GM12878 (cell line): ENCODE measurements at regions not wholly inside any gene's neighbourhood (a gene's known extent, or its start where the extent isn't known, plus 50 kb on each side); places are given as distances from the start of the nearest gene placed in this dataset.

Source experiments
- CEBPB ChIP-seq, 2 experiments: fragments of 150-350 bp in 1 of 2; IDR thresholded peaks; 2 replicates each; pipeline ENCODE4 v1.6.1; 2012 to 2014; ENCODE audit warnings: low read depth in 2 of 2, low read length in 2 of 2, borderline replicate concordance in 1 of 2, inconsistent platforms in 1 of 2
- CHD1 ChIP-seq: IDR thresholded peaks from 2 replicates; pipeline ENCODE4 v1.6.1; 2012; ENCODE audit warnings: low read depth, low read length, improper control_type of control experiment
- NFYB ChIP-seq: IDR thresholded peaks from 2 replicates; pipeline ENCODE4 v1.6.1; 2011; ENCODE audit warnings: low read depth, mild to moderate bottlenecking, low read length, improper control_type of control experiment, moderate library complexity; ENCODE audit not compliant: insufficient read depth
- NRF1 ChIP-seq: conservative IDR thresholded peaks from 2 replicates; pipeline ENCODE4 v1.6.1; 2011; ENCODE audit warnings: mild to moderate bottlenecking, low read depth, low read length, improper control_type of control experiment
- PAX8 ChIP-seq: fragments of 450-650 bp; IDR thresholded peaks from 2 replicates; pipeline ENCODE4 v1.6.1; 2017; ENCODE audit warnings: mild to moderate bottlenecking, moderate library complexity
- RFX5 ChIP-seq: IDR thresholded peaks from 2 replicates; pipeline ENCODE4 v1.6.1; 2011; ENCODE audit warnings: low read depth, low read length, improper control_type of control experiment
- SP1 ChIP-seq: IDR thresholded peaks from one replicate; pipeline ENCODE4 v1.6.1; 2011; ENCODE audit warnings: low read depth, low read length
- TF ChIP-seq, protein P1 (sequence below), 3 experiments: IDR thresholded peaks in 2 of 3; conservative IDR thresholded peaks in 1 of 3; 2 replicates each; pipeline ENCODE4 v1.5.1; 2011; ENCODE audit warnings: low read depth in 3 of 3, low read length in 3 of 3, mild to moderate bottlenecking in 3 of 3, control low read depth in 2 of 3, moderate library complexity in 2 of 3, inconsistent platforms in 1 of 3, mixed read lengths in 1 of 3; ENCODE audit not compliant: control insufficient read depth in 2 of 3, insufficient read depth in 1 of 3; ENCODE audit errors: extremely low read depth in 1 of 3

DNA sequence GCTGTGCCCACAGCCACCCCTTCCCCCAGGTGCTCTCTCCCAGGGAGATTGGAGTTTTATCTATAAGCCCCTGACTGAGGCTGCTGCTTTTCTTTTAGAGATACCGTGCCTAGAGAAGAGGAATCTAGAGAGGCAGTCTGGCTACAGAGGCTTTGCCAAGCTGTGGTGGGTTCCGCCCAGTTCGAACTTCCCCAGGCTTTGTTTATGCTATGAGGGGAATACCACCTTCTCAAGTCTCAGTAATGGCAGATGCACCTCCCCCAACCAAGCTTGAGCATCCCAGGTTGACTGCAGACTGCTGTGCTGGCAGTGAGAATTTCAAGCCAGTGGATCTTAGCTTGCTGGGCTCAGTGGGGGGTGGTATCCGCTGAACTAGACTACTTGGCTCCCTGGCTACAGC is 157.4 kb downstream of the CAAP1 start:
- TF ChIP-seq, protein P1, sequence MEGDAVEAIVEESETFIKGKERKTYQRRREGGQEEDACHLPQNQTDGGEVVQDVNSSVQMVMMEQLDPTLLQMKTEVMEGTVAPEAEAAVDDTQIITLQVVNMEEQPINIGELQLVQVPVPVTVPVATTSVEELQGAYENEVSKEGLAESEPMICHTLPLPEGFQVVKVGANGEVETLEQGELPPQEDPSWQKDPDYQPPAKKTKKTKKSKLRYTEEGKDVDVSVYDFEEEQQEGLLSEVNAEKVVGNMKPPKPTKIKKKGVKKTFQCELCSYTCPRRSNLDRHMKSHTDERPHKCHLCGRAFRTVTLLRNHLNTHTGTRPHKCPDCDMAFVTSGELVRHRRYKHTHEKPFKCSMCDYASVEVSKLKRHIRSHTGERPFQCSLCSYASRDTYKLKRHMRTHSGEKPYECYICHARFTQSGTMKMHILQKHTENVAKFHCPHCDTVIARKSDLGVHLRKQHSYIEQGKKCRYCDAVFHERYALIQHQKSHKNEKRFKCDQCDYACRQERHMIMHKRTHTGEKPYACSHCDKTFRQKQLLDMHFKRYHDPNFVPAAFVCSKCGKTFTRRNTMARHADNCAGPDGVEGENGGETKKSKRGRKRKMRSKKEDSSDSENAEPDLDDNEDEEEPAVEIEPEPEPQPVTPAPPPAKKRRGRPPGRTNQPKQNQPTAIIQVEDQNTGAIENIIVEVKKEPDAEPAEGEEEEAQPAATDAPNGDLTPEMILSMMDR (IDR thresholded peaks at IDR 0.05 in 2 of 3, conservative IDR thresholded peaks at IDR 0.05 in 1 of 3; ENCODE audit: control insufficient read depth in 2 of 3, extremely low read depth in 1 of 3, insufficient read depth in 1 of 3, low read depth in 3 of 3, low read length in 3 of 3): no peak
- TF ChIP-seq NRF1: no peak
- no peak for TF ChIP-seq NFYB
- no peak for TF ChIP-seq CEBPB (IDR thresholded peaks at IDR 0.05; ENCODE audit: borderline replicate concordance in 1 of 2, low read depth in 2 of 2, low read length in 2 of 2)
- TF ChIP-seq RFX5: no peak
- TF ChIP-seq CHD1: no peak
- no peak for TF ChIP-seq SP1
- TF ChIP-seq PAX8: no peak
